Astrocyte (in vitro differentiated cells and primary cell): ENCODE measurements at regions not wholly inside any gene's neighbourhood (a gene's known extent, or its start where the extent isn't known, plus 50 kb on each side); places are given as distances from the start of the nearest gene placed in this dataset.

ENCODE experiments used
- DNase-seq: peaks from one replicate; pipeline ENCODE4 v3.0.0-alpha.2; 2010; ENCODE audit warnings: low read depth
- FAIRE-seq: peaks from 2 replicates; lab custom pipeline; 2011; peaks lifted over from hg19 to GRCh38; lab: Jason Lieb, UNC
- H2AFZ ChIP-seq: 2 replicates; pipeline ENCODE4 v1.6.0; 2012; ENCODE audit warnings: low read depth, low read length, inconsistent platforms
- H3K27ac ChIP-seq: 2 replicates; pipeline ENCODE4 v1.5.1; 2011; ENCODE audit warnings: low read depth, low read length, inconsistent platforms
- H3K27me3 ChIP-seq: 2 replicates; pipeline ENCODE4 v1.6.0; 2011; ENCODE audit warnings: low read length, inconsistent platforms; ENCODE audit not compliant: insufficient read depth
- H3K36me3 ChIP-seq: 2 replicates; pipeline ENCODE4 v1.5.1; 2011; ENCODE audit warnings: low read length, inconsistent platforms; ENCODE audit not compliant: insufficient read depth
- H3K4me1 ChIP-seq: 2 replicates; pipeline ENCODE4 v1.5.1; 2011; ENCODE audit warnings: low read length, inconsistent platforms; ENCODE audit not compliant: insufficient read depth
- H3K4me2 ChIP-seq: 2 replicates; pipeline ENCODE4 v1.6.0; 2012; ENCODE audit warnings: low read length, inconsistent platforms
- H3K4me3 ChIP-seq: 2 replicates; pipeline ENCODE4 v1.5.1; 2011; ENCODE audit warnings: low read depth, mild to moderate bottlenecking, low read length, inconsistent platforms; ENCODE audit not compliant: insufficient read depth
- H3K79me2 ChIP-seq: 2 replicates; pipeline ENCODE4 v1.6.0; 2012; ENCODE audit warnings: mild to moderate bottlenecking, low read length, inconsistent platforms; ENCODE audit not compliant: insufficient read depth
- H3K9ac ChIP-seq: 2 replicates; pipeline ENCODE4 v1.6.0; 2012; ENCODE audit warnings: mild to moderate bottlenecking, low read length, inconsistent platforms
- H3K9me3 ChIP-seq: 2 replicates; pipeline ENCODE4 v1.5.1; 2012; ENCODE audit warnings: low read depth, mild to moderate bottlenecking, low read length, inconsistent platforms; ENCODE audit not compliant: insufficient read depth
- H4K20me1 ChIP-seq: 2 replicates; pipeline ENCODE4 v1.6.0; 2012; ENCODE audit warnings: low read length, inconsistent platforms; ENCODE audit not compliant: insufficient read depth
- H3K27ac Mint-ChIP-seq: one replicate; pipeline ENCODE4 v1.8.0; 2021; ENCODE audit warnings: mild to moderate bottlenecking, mixed read lengths; ENCODE audit not compliant: unreplicated experiment
- H3K27me3 Mint-ChIP-seq: one replicate; pipeline ENCODE4 v1.8.0; 2021; ENCODE audit warnings: low read depth, mixed read lengths; ENCODE audit not compliant: unreplicated experiment
- H3K36me3 Mint-ChIP-seq: one replicate; pipeline ENCODE4 v1.8.0; 2021; ENCODE audit warnings: low read depth, mixed read lengths; ENCODE audit not compliant: unreplicated experiment
- H3K4me1 Mint-ChIP-seq: one replicate; pipeline ENCODE4 v1.8.0; 2021; ENCODE audit warnings: low read depth, mixed read lengths; ENCODE audit not compliant: unreplicated experiment
- H3K4me3 Mint-ChIP-seq: one replicate; pipeline ENCODE4 v1.8.0; 2021; ENCODE audit warnings: mild to moderate bottlenecking, moderate library complexity, mixed read lengths; ENCODE audit not compliant: unreplicated experiment
- H3K9me3 Mint-ChIP-seq: one replicate; pipeline ENCODE4 v1.8.0; 2021; ENCODE audit warnings: mild to moderate bottlenecking, mixed read lengths; ENCODE audit not compliant: unreplicated experiment
- EZH2 ChIP-seq: IDR thresholded peaks from 2 replicates; pipeline ENCODE4 v1.6.1; 2012; ENCODE audit warnings: mild to moderate bottlenecking, low read length, inconsistent platforms; ENCODE audit not compliant: insufficient read depth
- TF ChIP-seq, protein P1 (sequence below): IDR thresholded peaks from 2 replicates; pipeline ENCODE4 v1.5.1; 2011; ENCODE audit warnings: low read depth, mild to moderate bottlenecking, inconsistent platforms, low read length, moderate library complexity; ENCODE audit not compliant: insufficient read depth

DNA sequence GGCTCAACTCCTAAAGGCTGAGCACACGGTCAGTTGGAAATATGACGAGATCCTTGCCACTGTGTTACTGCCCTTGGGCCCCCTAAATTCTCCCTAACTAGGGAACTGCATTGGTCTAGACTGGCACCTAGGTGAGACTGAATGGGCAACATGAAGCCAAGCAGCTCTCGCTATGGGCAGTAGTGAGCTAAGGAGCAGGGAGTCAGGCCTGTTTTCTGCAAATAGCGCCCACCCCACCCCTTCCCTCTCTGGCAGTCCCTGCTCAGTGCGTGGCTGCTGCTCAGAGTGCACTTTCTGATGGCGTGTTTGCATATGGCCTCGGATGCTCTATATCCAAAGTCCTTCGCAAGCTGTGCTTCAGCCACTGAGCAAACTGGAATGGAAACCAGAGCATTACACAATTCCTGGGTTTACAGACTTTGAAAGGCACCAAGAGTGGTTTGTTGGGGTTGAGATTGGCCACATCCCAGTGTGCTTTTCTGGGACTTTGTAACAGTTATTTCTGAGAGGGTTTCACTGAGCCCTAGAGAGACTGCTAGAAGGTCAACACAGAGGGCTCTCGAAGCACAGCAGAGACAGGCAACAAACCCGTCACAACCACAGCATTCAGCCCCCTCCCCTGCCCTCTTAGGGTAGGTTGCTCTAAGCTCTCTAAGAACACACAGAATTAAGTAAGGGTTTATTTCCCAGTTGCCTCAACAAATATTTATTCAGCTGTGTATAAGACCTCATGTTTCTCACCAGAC lies 419.9 kb downstream of the STK39 start:
- Histone ChIP-seq H3K4me3 (no peak overlapping the region), H3K9ac (no peak overlapping the region), H3K4me2 (no peak overlapping the region), H3K79me2 (no peaks in the 10 kb centered on the region), H3K4me1 (no peaks in the 10 kb centered on the region), H2AFZ (no peak overlapping the region), H3K27me3 (no peaks in the 10 kb centered on the region), H3K36me3 (no peaks in the 10 kb centered on the region), H4K20me1 (no peaks in the 10 kb centered on the region), H3K9me3 (no peaks in the 10 kb centered on the region), H3K27ac (no peak overlapping the region)
- H3K4me1 Mint-ChIP-seq = no peaks in the 10 kb centered on the region
- H3K9me3 Mint-ChIP-seq = no peaks in the 10 kb centered on the region
- no peak overlapping the region for H3K27ac Mint-ChIP-seq
- FAIRE-seq (no peak), DNase-seq (no peak)
- H3K27me3 Mint-ChIP-seq = no peaks in the 10 kb centered on the region
- peaks cover 2% of the 10 kb centered on the region for H3K36me3 Mint-ChIP-seq
- TF ChIP-seq, protein P1, sequence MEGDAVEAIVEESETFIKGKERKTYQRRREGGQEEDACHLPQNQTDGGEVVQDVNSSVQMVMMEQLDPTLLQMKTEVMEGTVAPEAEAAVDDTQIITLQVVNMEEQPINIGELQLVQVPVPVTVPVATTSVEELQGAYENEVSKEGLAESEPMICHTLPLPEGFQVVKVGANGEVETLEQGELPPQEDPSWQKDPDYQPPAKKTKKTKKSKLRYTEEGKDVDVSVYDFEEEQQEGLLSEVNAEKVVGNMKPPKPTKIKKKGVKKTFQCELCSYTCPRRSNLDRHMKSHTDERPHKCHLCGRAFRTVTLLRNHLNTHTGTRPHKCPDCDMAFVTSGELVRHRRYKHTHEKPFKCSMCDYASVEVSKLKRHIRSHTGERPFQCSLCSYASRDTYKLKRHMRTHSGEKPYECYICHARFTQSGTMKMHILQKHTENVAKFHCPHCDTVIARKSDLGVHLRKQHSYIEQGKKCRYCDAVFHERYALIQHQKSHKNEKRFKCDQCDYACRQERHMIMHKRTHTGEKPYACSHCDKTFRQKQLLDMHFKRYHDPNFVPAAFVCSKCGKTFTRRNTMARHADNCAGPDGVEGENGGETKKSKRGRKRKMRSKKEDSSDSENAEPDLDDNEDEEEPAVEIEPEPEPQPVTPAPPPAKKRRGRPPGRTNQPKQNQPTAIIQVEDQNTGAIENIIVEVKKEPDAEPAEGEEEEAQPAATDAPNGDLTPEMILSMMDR = no peak
- no peak for TF ChIP-seq EZH2
- no peak overlapping the region for H3K4me3 Mint-ChIP-seq

DNA sequence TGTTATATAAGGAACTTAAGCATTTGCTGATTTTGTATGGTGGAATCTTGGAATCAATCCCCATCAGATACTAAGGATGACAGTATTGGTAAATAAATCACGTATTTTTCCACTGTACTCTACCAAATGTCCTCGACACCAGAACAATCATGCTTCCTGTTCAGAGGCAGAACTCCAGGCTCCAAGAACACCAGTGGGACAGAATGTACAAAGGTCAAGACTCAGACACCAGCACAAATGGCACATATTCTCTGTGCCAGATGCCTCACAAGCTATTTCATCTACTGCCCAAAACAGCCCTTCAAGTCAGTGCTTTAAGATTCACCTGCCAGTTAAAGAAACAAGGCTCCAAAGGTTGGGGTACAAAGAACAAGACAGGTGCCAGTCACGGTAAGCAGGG lies 420.5 kb downstream of the STK39 start:
- no peak overlapping the region for H3K9ac ChIP-seq
- Mint-ChIP-seq H3K4me3 (no peak overlapping the region), H3K27me3 (no peaks in the 10 kb centered on the region), H3K9me3 (no peaks in the 10 kb centered on the region), H3K4me1 (no peaks in the 10 kb centered on the region), H3K27ac (no peak overlapping the region), H3K36me3 (peaks cover 2% of the 10 kb centered on the region)
- no peaks in the 10 kb centered on the region for H3K4me1 ChIP-seq
- no peak for FAIRE-seq
- no peaks in the 10 kb centered on the region for H3K36me3 ChIP-seq
- H3K27me3 ChIP-seq = no peaks in the 10 kb centered on the region
- TF ChIP-seq EZH2 = no peak
- TF ChIP-seq, protein P1 = no peak
- H2AFZ ChIP-seq = no peak overlapping the region
- no peak overlapping the region for H3K4me2 ChIP-seq
- no peaks in the 10 kb centered on the region for H4K20me1 ChIP-seq
- DNase-seq = no peak
- no peaks in the 10 kb centered on the region for H3K9me3 ChIP-seq
- H3K4me3 ChIP-seq = no peak overlapping the region
- H3K27ac ChIP-seq = no peak overlapping the region
- no peaks in the 10 kb centered on the region for H3K79me2 ChIP-seq

DNA sequence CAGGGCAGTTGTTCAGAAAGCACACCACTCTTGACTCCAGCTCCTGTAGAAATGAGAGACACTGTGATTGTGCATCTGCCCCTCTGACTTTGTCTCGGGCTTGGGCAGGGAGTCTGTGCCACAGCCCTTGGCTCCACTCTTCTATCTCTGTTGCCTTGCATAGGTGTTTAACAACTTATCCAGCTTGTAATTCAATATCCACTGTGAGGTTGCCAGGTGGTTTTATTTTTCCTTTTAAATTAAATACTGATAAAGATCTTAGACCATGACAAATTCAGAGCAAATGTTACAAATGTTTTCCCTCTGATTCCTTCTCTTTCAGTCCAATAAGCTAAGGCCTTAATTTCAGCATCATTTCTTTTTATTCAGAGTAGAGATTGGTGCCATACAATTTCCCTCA lies 421.7 kb downstream of the STK39 start:
- Histone ChIP-seq H3K4me3 (no peak overlapping the region), H3K4me1 (no peaks in the 10 kb centered on the region), H4K20me1 (no peaks in the 10 kb centered on the region), H3K27me3 (no peaks in the 10 kb centered on the region), H2AFZ (no peak overlapping the region), H3K36me3 (no peaks in the 10 kb centered on the region), H3K27ac (no peak overlapping the region), H3K9me3 (no peaks in the 10 kb centered on the region), H3K4me2 (no peak overlapping the region), H3K79me2 (no peaks in the 10 kb centered on the region), H3K9ac (no peak overlapping the region)
- Mint-ChIP-seq H3K4me1 (no peaks in the 10 kb centered on the region), H3K36me3 (peaks cover 2% of the 10 kb centered on the region), H3K9me3 (no peaks in the 10 kb centered on the region), H3K27ac (no peak overlapping the region), H3K27me3 (no peaks in the 10 kb centered on the region), H3K4me3 (no peak overlapping the region)
- no peak for TF ChIP-seq EZH2
- TF ChIP-seq, protein P1 = no peak
- DNase-seq = peak; percentile 24
- no peak for FAIRE-seq
